ENCODE measurements at regions not wholly inside any gene's neighbourhood (a gene's known extent, or its start where the extent isn't known, plus 50 kb on each side); places are given as distances from the start of the nearest gene placed in this dataset.

- Histone ChIP-seq H3K4me3 (replicated peaks in 1 of 2; ENCODE audit: low read depth in 1 of 2, low read length in 2 of 2) (no peak overlapping the region), H3K9me2 (ENCODE audit: insufficient read depth) (no peaks in the 10 kb centered on the region), H3K9ac (ENCODE audit: low read length) (no peak overlapping the region), H3K9me3 (ENCODE audit: control insufficient read depth in 1 of 2, insufficient read depth in 1 of 2, low read depth in 1 of 2, low read length in 2 of 2) (peaks cover under 1 to 3% of the 10 kb centered on the region in 2 experiments; a peak in 2 of 4 replicates), H2AFZ (ENCODE audit: low read depth, low read length, poor library complexity, severe bottlenecking) (no peak overlapping the region), H3K36me3 (ENCODE audit: control insufficient read depth in 1 of 2, insufficient read depth in 2 of 2, low read length in 2 of 2) (no peaks in the 10 kb centered on the region), H4K20me1 (ENCODE audit: insufficient read depth) (no peaks in the 10 kb centered on the region), H3K27me3 (ENCODE audit: insufficient read depth, low read length) (no peaks in the 10 kb centered on the region), H3K4me1 (ENCODE audit: control insufficient read depth in 1 of 2, insufficient read depth in 2 of 2, low read length in 2 of 2) (no peaks in the 10 kb centered on the region), H3K79me2 (ENCODE audit: insufficient read depth, low read length) (no peaks in the 10 kb centered on the region), H3K4me2 (ENCODE audit: low read length) (no peak overlapping the region), H3K27ac (ENCODE audit: low read depth, low read length) (no peak overlapping the region)
- POLR2A ChIA-PET: no interaction called here
- CTCF ChIA-PET: no interaction called here
- TF ChIP-seq, protein P1, sequence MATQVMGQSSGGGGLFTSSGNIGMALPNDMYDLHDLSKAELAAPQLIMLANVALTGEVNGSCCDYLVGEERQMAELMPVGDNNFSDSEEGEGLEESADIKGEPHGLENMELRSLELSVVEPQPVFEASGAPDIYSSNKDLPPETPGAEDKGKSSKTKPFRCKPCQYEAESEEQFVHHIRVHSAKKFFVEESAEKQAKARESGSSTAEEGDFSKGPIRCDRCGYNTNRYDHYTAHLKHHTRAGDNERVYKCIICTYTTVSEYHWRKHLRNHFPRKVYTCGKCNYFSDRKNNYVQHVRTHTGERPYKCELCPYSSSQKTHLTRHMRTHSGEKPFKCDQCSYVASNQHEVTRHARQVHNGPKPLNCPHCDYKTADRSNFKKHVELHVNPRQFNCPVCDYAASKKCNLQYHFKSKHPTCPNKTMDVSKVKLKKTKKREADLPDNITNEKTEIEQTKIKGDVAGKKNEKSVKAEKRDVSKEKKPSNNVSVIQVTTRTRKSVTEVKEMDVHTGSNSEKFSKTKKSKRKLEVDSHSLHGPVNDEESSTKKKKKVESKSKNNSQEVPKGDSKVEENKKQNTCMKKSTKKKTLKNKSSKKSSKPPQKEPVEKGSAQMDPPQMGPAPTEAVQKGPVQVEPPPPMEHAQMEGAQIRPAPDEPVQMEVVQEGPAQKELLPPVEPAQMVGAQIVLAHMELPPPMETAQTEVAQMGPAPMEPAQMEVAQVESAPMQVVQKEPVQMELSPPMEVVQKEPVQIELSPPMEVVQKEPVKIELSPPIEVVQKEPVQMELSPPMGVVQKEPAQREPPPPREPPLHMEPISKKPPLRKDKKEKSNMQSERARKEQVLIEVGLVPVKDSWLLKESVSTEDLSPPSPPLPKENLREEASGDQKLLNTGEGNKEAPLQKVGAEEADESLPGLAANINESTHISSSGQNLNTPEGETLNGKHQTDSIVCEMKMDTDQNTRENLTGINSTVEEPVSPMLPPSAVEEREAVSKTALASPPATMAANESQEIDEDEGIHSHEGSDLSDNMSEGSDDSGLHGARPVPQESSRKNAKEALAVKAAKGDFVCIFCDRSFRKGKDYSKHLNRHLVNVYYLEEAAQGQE (IDR thresholded peaks at IDR 0.05; ENCODE audit: low read depth): no peak
- TF ChIP-seq POLR2A (IDR thresholded peaks at IDR 0.05; ENCODE audit: borderline replicate concordance, extremely low read depth, insufficient read depth, insufficient read length) (no peak), RAD21 (IDR thresholded peaks at IDR 0.05; ENCODE audit: low read depth) (no peak), CBX3 (IDR thresholded peaks at IDR 0.05; ENCODE audit: low read depth) (no peak), ATF3 (IDR thresholded peaks at IDR 0.05) (no peak), YY1 (IDR thresholded peaks at IDR 0.05; ENCODE audit: extremely low read depth, insufficient replicate concordance, low read depth, low read length) (no peak), JUND (IDR thresholded peaks at IDR 0.05) (no peak), SIN3A (IDR thresholded peaks at IDR 0.05; ENCODE audit: low read depth) (no peak), POLR2AphosphoS5 (IDR thresholded peaks at IDR 0.05; ENCODE audit: low read depth, low read length) (no peak), FOSL1 (IDR thresholded peaks at IDR 0.05; ENCODE audit: low read depth) (no peak), EZH2phosphoT487 (IDR thresholded peaks at IDR 0.05; ENCODE audit: borderline replicate concordance) (no peak), ELF1 (IDR thresholded peaks at IDR 0.05; ENCODE audit: borderline replicate concordance, low read depth) (no peak), EZH2 (IDR thresholded peaks at IDR 0.05) (no peak)
- intact Hi-C loops (cut with micrococcal nuclease): no loop called here
- ATAC-seq (no peak), DNase-seq (ENCODE audit: low read depth, low spot score) (no peak)
- RAD21 ChIA-PET (ENCODE audit: low non-redundant PET in 1 of 2, low total read pairs in 2 of 2, uncharacterized antibody in 2 of 2, unreplicated experiment in 2 of 2): no interaction called here
- no TSS peak for BruUV-seq (replicated peaks)
These were observed 414.1 kb upstream of the FKBP1C start for GRCh38 chr6:62797190-62797589.
